ENCODE measurements at regions not wholly inside any gene's neighbourhood (a gene's known extent, or its start where the extent isn't known, plus 50 kb on each side); places are given as distances from the start of the nearest gene placed in this dataset.
"Not testable (repeated sequence)": the region's sequence is repeated elsewhere in the genome, so short reads cannot be mapped to it uniquely, and the experiment has no call there.

DNA sequence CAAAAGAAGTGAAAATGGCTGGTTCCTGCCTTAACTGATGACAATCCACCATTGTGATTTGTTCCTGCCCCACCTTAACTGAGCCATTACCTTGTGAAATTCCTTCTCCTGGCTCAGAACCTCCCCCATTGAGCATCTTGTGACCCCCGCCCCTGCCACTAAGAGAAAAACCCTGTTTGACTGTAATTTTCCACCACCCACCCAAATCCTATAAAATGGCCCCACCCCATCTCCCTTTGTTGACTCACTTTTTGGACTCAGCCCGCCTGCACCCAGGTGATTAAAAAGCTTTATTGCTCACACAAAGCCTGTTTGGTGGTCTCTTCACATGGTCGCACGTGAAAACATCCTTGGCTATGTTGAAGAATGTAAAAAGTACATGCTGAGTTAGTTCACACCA, 197.6 kb upstream of the FBN2 start:
- not testable (repeated sequence) for TF ChIP-seq CTCF, POLR2A (IDR thresholded peaks at IDR 0.05)
